K562 (cell line): ENCODE measurements at regions not wholly inside any gene's neighbourhood (a gene's known extent, or its start where the extent isn't known, plus 50 kb on each side); places are given as distances from the start of the nearest gene placed in this dataset.

ENCODE experiments used
- ATAC-seq: fragments of 200-7000 bp; cut with Tn5 transposase; 3 replicates; pipeline ENCODE4 v1.9.1; 2020; ENCODE audit warnings: moderate library complexity
- BruUV-seq: library from RNA; stranded (reverse); fragments of 400-500 nt; replicated peaks from 2 replicates; lab custom pipeline; 2021; lab: Mats Ljungman, UMichigan
- CTCF ChIA-PET: fragments of 300-600 bp; formaldehyde crosslinking; extraction: SDS; loops from one replicate; lab custom pipeline; 2021; ENCODE audit warnings: low intra/inter-chr PET ratio; lab: Yijun Ruan, JAX
- POLR2A ChIA-PET: fragments of 300-600, 350-650 bp; sonication (Branson Sonifier 250); formaldehyde crosslinking; extraction: SDS; loops from one replicate; lab custom pipeline; 2021; ENCODE audit warnings: antibody characterized with exemption, inconsistent platforms; lab: Yijun Ruan, JAX
- DNase-seq, 4 experiments: peaks; one replicate each; pipeline versions ENCODE4 v3.0.0 to v3.0.0-alpha.2; 2011 to 2018; ENCODE audit warnings: low spot score in 3 of 4, mixed read lengths in 3 of 4; ENCODE audit errors: extremely low read depth in 1 of 4
- FAIRE-seq: peaks from 2 replicates; lab custom pipeline; 2011; peaks lifted over from hg19 to GRCh38; lab: Jason Lieb, UNC
- H2AFZ ChIP-seq: 2 replicates; pipeline ENCODE4 v1.6.0; 2011; ENCODE audit warnings: low read depth, low read length, control low read depth, inconsistent platforms
- H3K27ac ChIP-seq: fragments of 200-600 bp; 3 replicates; pipeline ENCODE4 v1.8.0; 2011; ENCODE audit warnings: low read depth, mild to moderate bottlenecking, control low read depth, inconsistent platforms, low read length, moderate library complexity, mixed read lengths; ENCODE audit errors: extremely low read depth
- H3K27me3 ChIP-seq, 2 experiments: fragments of 300-600 bp in 1 of 2; 2 replicates in 1 of 2; 3 replicates in 1 of 2; pipeline versions ENCODE4 v1.6.0 to v1.8.0; 2011; ENCODE audit warnings: inconsistent platforms in 2 of 2, low read length in 2 of 2, mild to moderate bottlenecking in 1 of 2, mixed read lengths in 1 of 2, moderate library complexity in 1 of 2; ENCODE audit not compliant: control insufficient read depth in 2 of 2, insufficient read depth in 2 of 2
- H3K36me3 ChIP-seq: fragments of 300-600 bp; 3 replicates; pipeline ENCODE4 v1.8.0; 2011; ENCODE audit warnings: mild to moderate bottlenecking, low read length, inconsistent platforms; ENCODE audit not compliant: control insufficient read depth, insufficient read depth
- H3K4me1 ChIP-seq, 2 experiments: fragments of 200-600 bp in 1 of 2; replicated peaks in 1 of 2; 2 replicates in 1 of 2; 3 replicates in 1 of 2; pipeline versions ENCODE4 v1.5.1 to v1.8.0; 2011; ENCODE audit warnings: inconsistent platforms in 2 of 2, low read length in 2 of 2, mild to moderate bottlenecking in 1 of 2, mixed read lengths in 1 of 2, moderate library complexity in 1 of 2; ENCODE audit not compliant: control insufficient read depth in 2 of 2, insufficient read depth in 2 of 2
- H3K4me2 ChIP-seq: 2 replicates; pipeline ENCODE4 v1.6.1; 2011; ENCODE audit warnings: low read length, control low read depth, inconsistent platforms, mixed read lengths; ENCODE audit not compliant: insufficient read depth
- H3K4me3 ChIP-seq: fragments of 200-600 bp; sonication (generic), shearing (Covaris generic); 2 replicates; pipeline ENCODE4 v1.5.1; 2016; ENCODE audit warnings: control low read depth, inconsistent platforms
- H3K79me2 ChIP-seq: fragments of 200-600 bp; 3 replicates; pipeline ENCODE4 v1.8.0; 2011; ENCODE audit warnings: low read length, inconsistent platforms; ENCODE audit not compliant: control insufficient read depth, insufficient read depth
- H3K9ac ChIP-seq, 2 experiments: 2 replicates each; pipeline versions ENCODE4 v1.6.0 to v1.6.1; 2011; ENCODE audit warnings: low read depth in 2 of 2, low read length in 2 of 2, control low read depth in 1 of 2, inconsistent platforms in 1 of 2, mild to moderate bottlenecking in 1 of 2, mixed read lengths in 1 of 2; ENCODE audit not compliant: insufficient read depth in 1 of 2
- H3K9me1 ChIP-seq: one replicate; pipeline ENCODE4 v1.6.0; 2011; ENCODE audit warnings: inconsistent platforms, mild to moderate bottlenecking, low read length, moderate library complexity; ENCODE audit not compliant: control insufficient read depth, insufficient read depth
- H3K9me3 ChIP-seq: replicated peaks from 2 replicates; pipeline ENCODE4 v1.5.1; 2011; ENCODE audit warnings: low read depth, low read length, inconsistent platforms; ENCODE audit not compliant: control insufficient read depth, insufficient read depth
- H4K20me1 ChIP-seq: replicated peaks from 2 replicates; pipeline ENCODE4 v1.6.1; 2011; ENCODE audit warnings: low read length, inconsistent platforms, mixed read lengths; ENCODE audit not compliant: control insufficient read depth, insufficient read depth
- HOMEZ ChIP-seq: fragments of 250-450 bp; sonication (Bioruptor Pico); IDR thresholded peaks from 2 replicates; pipeline ENCODE4 v1.4.0; 2020; ENCODE audit warnings: mild to moderate bottlenecking, moderate library complexity
- KDM1A ChIP-seq, 2 experiments: fragments of 450-650 bp; IDR thresholded peaks; 2 replicates each; pipeline ENCODE4 v1.6.1; 2016; ENCODE audit warnings: mild to moderate bottlenecking in 2 of 2
- PURB ChIP-seq: sonication (generic); formaldehyde crosslinking; IDR thresholded peaks from 2 replicates; pipeline ENCODE4 v1.9.0; 2021; ENCODE audit warnings: low read depth, mild to moderate bottlenecking, missing genetic modification reagents
- SFPQ ChIP-seq: fragments of 200-400 bp; formaldehyde crosslinking; IDR thresholded peaks from 2 replicates; pipeline ENCODE4 v1.6.1; 2017; ENCODE audit warnings: mild to moderate bottlenecking, low read depth, low read length, moderate library complexity
- SIN3A ChIP-seq, 2 experiments: fragments of 150-350 bp in 1 of 2; IDR thresholded peaks; 2 replicates each; pipeline ENCODE4 v1.6.1; 2011 to 2016; ENCODE audit warnings: borderline replicate concordance in 2 of 2, low read depth in 2 of 2, low read length in 2 of 2, mild to moderate bottlenecking in 2 of 2, moderate library complexity in 2 of 2; ENCODE audit not compliant: control insufficient read depth in 1 of 2
- ZNF175 ChIP-seq: fragments of 200-800 bp; sonication (Bioruptor generic); IDR thresholded peaks from 2 replicates; pipeline ENCODE4 v1.6.1; 2016; ENCODE audit warnings: low read depth, mild to moderate bottlenecking, missing genetic modification characterization, missing compliant biosample characterization
- WGBS: fragments of 100-300 bp; shearing (Covaris generic); methylation state at CpG from one replicate; pipeline ENCODE4 v1.1.6; 2016; ENCODE audit warnings: low coverage, mixed read lengths; ENCODE audit not compliant: insufficient coverage; ENCODE audit errors: missing lambda C conversion rate; 5-methylcytosine and 5-hydroxymethylcytosine counted together
- in situ Hi-C: fragments of 300-500 bp; cut with MboI; formaldehyde crosslinking; loops from 4 replicates; pipeline ENCODE4 v1.15.0; 2018; ENCODE audit warnings: inconsistent platforms, mixed read lengths
- intact Hi-C: fragments of 100-400 bp; cut with micrococcal nuclease; formaldehyde crosslinking; loops from 2 replicates; pipeline ENCODE4 v1.14.2; 2022
- TF ChIP-seq, protein P1 (sequence below): fragments of 250-450 bp; sonication (Bioruptor Pico); IDR thresholded peaks from 2 replicates; pipeline ENCODE4 v1.8.0; 2021; ENCODE audit warnings: moderate library complexity, mild to moderate bottlenecking, inconsistent platforms
- TF ChIP-seq, protein P2 (sequence below): fragments of 450-650 bp; IDR thresholded peaks from one replicate; pipeline ENCODE4 v1.6.1; 2018; ENCODE audit warnings: mild to moderate bottlenecking, moderate library complexity; ENCODE audit not compliant: partially characterized antibody

DNA sequence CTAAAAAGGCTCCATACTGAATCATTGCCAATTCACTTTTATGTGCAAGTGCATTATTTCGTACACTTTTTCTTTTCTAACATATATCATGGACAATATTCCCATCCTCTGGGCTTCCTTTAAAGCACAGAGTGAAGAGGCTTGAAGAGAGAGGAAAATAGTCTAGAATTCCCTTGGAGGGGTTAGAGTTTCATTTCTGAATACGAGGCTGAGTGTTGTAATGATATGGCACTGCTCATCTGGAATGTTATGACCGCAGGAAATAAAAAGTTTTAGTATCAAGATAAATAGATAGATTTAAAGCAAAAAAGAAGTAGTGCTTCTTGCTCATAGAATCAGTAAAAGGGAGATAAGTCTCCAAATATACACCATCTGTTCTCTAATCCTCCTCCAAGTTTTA lies 412.3 kb upstream of the SLITRK1 start (continued):
- TF ChIP-seq, protein P1, sequence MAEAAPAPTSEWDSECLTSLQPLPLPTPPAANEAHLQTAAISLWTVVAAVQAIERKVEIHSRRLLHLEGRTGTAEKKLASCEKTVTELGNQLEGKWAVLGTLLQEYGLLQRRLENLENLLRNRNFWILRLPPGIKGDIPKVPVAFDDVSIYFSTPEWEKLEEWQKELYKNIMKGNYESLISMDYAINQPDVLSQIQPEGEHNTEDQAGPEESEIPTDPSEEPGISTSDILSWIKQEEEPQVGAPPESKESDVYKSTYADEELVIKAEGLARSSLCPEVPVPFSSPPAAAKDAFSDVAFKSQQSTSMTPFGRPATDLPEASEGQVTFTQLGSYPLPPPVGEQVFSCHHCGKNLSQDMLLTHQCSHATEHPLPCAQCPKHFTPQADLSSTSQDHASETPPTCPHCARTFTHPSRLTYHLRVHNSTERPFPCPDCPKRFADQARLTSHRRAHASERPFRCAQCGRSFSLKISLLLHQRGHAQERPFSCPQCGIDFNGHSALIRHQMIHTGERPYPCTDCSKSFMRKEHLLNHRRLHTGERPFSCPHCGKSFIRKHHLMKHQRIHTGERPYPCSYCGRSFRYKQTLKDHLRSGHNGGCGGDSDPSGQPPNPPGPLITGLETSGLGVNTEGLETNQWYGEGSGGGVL, result no peak

- POLR2A ChIA-PET, result no interaction called here
- no TSS peak for BruUV-seq
- 4% methylated on average over 4 of the region's 4 CpGs for WGBS
- FAIRE-seq (no peak), ATAC-seq (no peak), DNase-seq (no peak)
- CTCF ChIA-PET, result no interaction called here
- Histone ChIP-seq H3K27ac (no peak overlapping the region), H3K9me3 (no peaks in the 10 kb centered on the region), H4K20me1 (no peaks in the 10 kb centered on the region), H3K79me2 (no peaks in the 10 kb centered on the region), H3K4me3 (no peak overlapping the region), H3K4me1 (no peaks in the 10 kb centered on the region), H3K9ac (no peak overlapping the region), H3K9me1 (no peaks in the 10 kb centered on the region), H3K4me2 (no peak overlapping the region)
- in situ Hi-C loops, result no loop called here
- TF ChIP-seq HOMEZ (CRISPR knock-in tag) (no peak), PURB (no peak), ZNF175 (CRISPR knock-in tag) (no peak), KDM1A (IDR thresholded peaks at IDR 0.05) (no peak), SIN3A (IDR thresholded peaks at IDR 0.05; ENCODE audit: borderline replicate concordance in 2 of 2, control insufficient read depth in 1 of 2, low read depth in 2 of 2, low read length in 2 of 2) (no peak), SFPQ (no peak)
- TF ChIP-seq, protein P2, sequence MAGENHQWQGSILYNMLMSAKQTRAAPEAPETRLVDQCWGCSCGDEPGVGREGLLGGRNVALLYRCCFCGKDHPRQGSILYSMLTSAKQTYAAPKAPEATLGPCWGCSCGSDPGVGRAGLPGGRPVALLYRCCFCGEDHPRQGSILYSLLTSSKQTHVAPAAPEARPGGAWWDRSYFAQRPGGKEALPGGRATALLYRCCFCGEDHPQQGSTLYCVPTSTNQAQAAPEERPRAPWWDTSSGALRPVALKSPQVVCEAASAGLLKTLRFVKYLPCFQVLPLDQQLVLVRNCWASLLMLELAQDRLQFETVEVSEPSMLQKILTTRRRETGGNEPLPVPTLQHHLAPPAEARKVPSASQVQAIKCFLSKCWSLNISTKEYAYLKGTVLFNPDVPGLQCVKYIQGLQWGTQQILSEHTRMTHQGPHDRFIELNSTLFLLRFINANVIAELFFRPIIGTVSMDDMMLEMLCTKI, result no peak
- TF ChIP-seq, all 486 proteins: peak for 0
- Histone ChIP-seq H2AFZ (no peak overlapping the region), H3K36me3 (no peaks in the 10 kb centered on the region), H3K27me3 (no peaks in the 10 kb centered on the region)
- intact Hi-C loops, result no loop called here
These were observed 408.1 kb upstream of the SLITRK1 start for GRCh38 chr13:84290386-84290785.
